ENCODE measurements at regions not wholly inside any gene's neighbourhood (a gene's known extent, or its start where the extent isn't known, plus 50 kb on each side); places are given as distances from the start of the nearest gene placed in this dataset.

DNA sequence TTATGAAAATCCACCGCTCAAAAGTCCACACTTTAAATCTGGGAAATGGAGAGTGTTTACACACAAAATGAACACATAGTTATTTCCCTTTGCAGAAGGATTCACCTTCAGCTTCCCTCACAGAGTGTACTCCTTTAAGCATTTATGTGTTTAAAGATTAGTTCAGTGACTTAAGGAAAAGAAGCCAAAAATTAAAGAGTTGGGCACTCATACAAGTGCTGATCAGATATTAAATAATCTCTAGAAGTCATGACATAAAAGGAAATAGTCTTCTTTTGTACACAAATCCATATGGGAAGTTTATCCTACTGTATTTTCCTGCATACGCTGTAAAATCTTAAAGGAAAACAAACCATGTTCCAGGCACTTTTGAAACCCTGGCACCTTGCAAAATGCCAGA, 174.2 kb downstream of the LNPK start:
- Histone ChIP-seq H3K4me2 (ENCODE audit: insufficient read depth, low read length, poor library complexity, severe bottlenecking) (no peak overlapping the region), H3K79me1 (ENCODE audit: low read depth, low read length) (no peaks in the 10 kb centered on the region), H3K36me3 (replicated peaks in 1 of 2; ENCODE audit: control insufficient read depth in 2 of 2, insufficient read depth in 2 of 2, low read length in 2 of 2) (no peaks in the 10 kb centered on the region), H3K4me1 (ENCODE audit: control insufficient read depth in 2 of 2, insufficient read depth in 1 of 2, low read depth in 1 of 2, low read length in 2 of 2) (peaks cover 7 to 10% of the 10 kb centered on the region in 2 donors), H3K9me3 (replicated peaks in 1 of 2; ENCODE audit: control insufficient read depth in 2 of 2, insufficient read depth in 1 of 2, low read depth in 1 of 2, low read length in 2 of 2) (peaks cover 0 to 2% of the 10 kb centered on the region in 2 donors), H2BK15ac (ENCODE audit: low read length) (no peak overlapping the region), H2BK12ac (ENCODE audit: low read length) (no peak overlapping the region), H3K4me3 (ENCODE audit: low read length in 2 of 2) (no peak overlapping the region), H3K23ac (ENCODE audit: low read depth, low read length, poor library complexity) (no peak overlapping the region), H3K9ac (ENCODE audit: low read depth, low read length, poor library complexity) (no peak overlapping the region), H2BK120ac (ENCODE audit: low read depth, low read length) (no peak overlapping the region), H3K14ac (ENCODE audit: low read length) (no peak overlapping the region), H3K27ac (replicated peaks; ENCODE audit: low read length) (no peak overlapping the region), H3K27me3 (ENCODE audit: control insufficient read depth in 3 of 3, insufficient read depth in 3 of 3, low read depth in 1 of 3, low read length in 3 of 3) (no peaks in the 10 kb centered on the region), H3K4ac (ENCODE audit: low read length) (no peak overlapping the region), H2AK5ac (ENCODE audit: low read depth, low read length) (no peak overlapping the region), H4K91ac (ENCODE audit: low read depth, low read length, poor library complexity) (no peak overlapping the region), H2AFZ (ENCODE audit: low read length) (no peak overlapping the region), H2BK5ac (ENCODE audit: low read length) (no peak overlapping the region), H4K8ac (ENCODE audit: low read depth, low read length) (no peak overlapping the region), H3K18ac (ENCODE audit: low read length) (no peak overlapping the region)
- no peak for DNase-seq (ENCODE audit: low spot score)
- no CpG with 5 or more reads among the region's 2 CpGs for WGBS, 2 donors (ENCODE audit: extremely low coverage in 2 of 2, insufficient read length in 2 of 2, insufficient replicate concordance in 1 of 2)

DNA sequence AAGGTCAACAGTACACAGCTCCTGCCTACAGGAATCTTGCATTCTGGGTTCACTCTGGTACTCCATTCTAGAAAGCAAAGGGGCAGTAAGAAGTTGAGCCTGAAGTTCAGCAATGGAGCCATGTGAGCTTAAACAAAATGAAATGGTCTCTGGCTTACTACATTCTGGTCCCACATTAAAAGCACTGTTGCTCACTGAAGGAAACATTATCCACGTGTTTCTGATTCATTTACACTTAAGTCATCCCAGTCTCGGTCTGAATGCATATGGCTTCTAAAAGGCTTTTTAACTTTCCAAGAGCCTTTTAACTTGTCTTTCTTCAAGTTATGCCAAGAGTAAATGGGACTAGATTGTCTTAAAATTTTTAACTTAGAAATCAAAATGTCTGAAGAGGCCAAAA, 177.8 kb downstream of the LNPK start:
- Histone ChIP-seq H4K91ac (ENCODE audit: low read depth, low read length, poor library complexity) (no peak overlapping the region), H2BK5ac (ENCODE audit: low read length) (no peak overlapping the region), H2BK15ac (ENCODE audit: low read length) (no peak overlapping the region), H3K27me3 (ENCODE audit: control insufficient read depth in 3 of 3, insufficient read depth in 3 of 3, low read depth in 1 of 3, low read length in 3 of 3) (no peaks in the 10 kb centered on the region), H2BK120ac (ENCODE audit: low read depth, low read length) (no peak overlapping the region), H3K9me3 (replicated peaks in 1 of 2; ENCODE audit: control insufficient read depth in 2 of 2, insufficient read depth in 1 of 2, low read depth in 1 of 2, low read length in 2 of 2) (peaks cover 0 to 2% of the 10 kb centered on the region in 2 donors), H2AK5ac (ENCODE audit: low read depth, low read length) (no peak overlapping the region), H3K79me1 (ENCODE audit: low read depth, low read length) (no peaks in the 10 kb centered on the region), H3K14ac (ENCODE audit: low read length) (no peak overlapping the region), H2AFZ (ENCODE audit: low read length) (no peak overlapping the region), H3K4me1 (ENCODE audit: control insufficient read depth in 2 of 2, insufficient read depth in 1 of 2, low read depth in 1 of 2, low read length in 2 of 2) (peaks cover 9 to 13% of the 10 kb centered on the region in 2 donors), H3K4me2 (ENCODE audit: insufficient read depth, low read length, poor library complexity, severe bottlenecking) (no peak overlapping the region), H3K27ac (replicated peaks; ENCODE audit: low read length) (no peak overlapping the region), H3K18ac (ENCODE audit: low read length) (no peak overlapping the region), H2BK12ac (ENCODE audit: low read length) (no peak overlapping the region), H3K4ac (ENCODE audit: low read length) (no peak overlapping the region), H3K23ac (ENCODE audit: low read depth, low read length, poor library complexity) (no peak overlapping the region), H4K8ac (ENCODE audit: low read depth, low read length) (no peak overlapping the region), H3K4me3 (ENCODE audit: low read length in 2 of 2) (no peak overlapping the region), H3K36me3 (replicated peaks in 1 of 2; ENCODE audit: control insufficient read depth in 2 of 2, insufficient read depth in 2 of 2, low read length in 2 of 2) (no peaks in the 10 kb centered on the region), H3K9ac (ENCODE audit: low read depth, low read length, poor library complexity) (no peak overlapping the region)
- no peak for DNase-seq (ENCODE audit: low spot score)
- no CpG with 5 or more reads among the region's 2 CpGs for WGBS, 2 donors (ENCODE audit: extremely low coverage in 2 of 2, insufficient read length in 2 of 2, insufficient replicate concordance in 1 of 2)

DNA sequence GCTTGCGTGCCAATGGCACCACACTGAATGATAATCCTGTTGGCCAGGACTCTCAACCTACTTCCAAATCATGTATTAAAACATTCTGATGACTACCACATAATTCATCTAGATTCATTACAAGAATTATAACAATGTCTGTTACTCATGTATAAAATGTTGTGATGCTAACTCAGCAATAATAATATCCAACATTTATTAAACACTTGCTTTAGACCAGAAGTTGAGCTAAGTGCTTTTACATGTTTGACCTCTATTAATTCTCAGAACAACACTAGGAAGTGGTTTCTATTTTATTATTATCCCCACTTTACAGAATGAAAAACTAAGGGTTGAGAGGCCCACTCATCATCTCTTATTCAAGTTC, 178.4 kb downstream of the LNPK start:
- H3K4ac ChIP-seq (ENCODE audit: low read length) = no peak overlapping the region
- peaks cover 9 to 13% of the 10 kb centered on the region in 2 donors for H3K4me1 ChIP-seq (ENCODE audit: control insufficient read depth in 2 of 2, insufficient read depth in 1 of 2, low read depth in 1 of 2, low read length in 2 of 2)
- no peak overlapping the region for H4K8ac ChIP-seq (ENCODE audit: low read depth, low read length)
- H3K23ac ChIP-seq (ENCODE audit: low read depth, low read length, poor library complexity) = no peak overlapping the region
- H2AK5ac ChIP-seq (ENCODE audit: low read depth, low read length) = no peak overlapping the region
- no CpG with 5 or more reads among the region's 1 CpG for WGBS, 2 donors (ENCODE audit: extremely low coverage in 2 of 2, insufficient read length in 2 of 2, insufficient replicate concordance in 1 of 2)
- no peak overlapping the region for H3K4me2 ChIP-seq (ENCODE audit: insufficient read depth, low read length, poor library complexity, severe bottlenecking)
- H2AFZ ChIP-seq (ENCODE audit: low read length) = peak overlapping the region; percentile 82
- H3K9ac ChIP-seq (ENCODE audit: low read depth, low read length, poor library complexity) = no peak overlapping the region
- no peak for DNase-seq (ENCODE audit: low spot score)
- no peak overlapping the region for H4K91ac ChIP-seq (ENCODE audit: low read depth, low read length, poor library complexity)
- no peaks in the 10 kb centered on the region for H3K79me1 ChIP-seq (ENCODE audit: low read depth, low read length)
- H2BK120ac ChIP-seq (ENCODE audit: low read depth, low read length) = no peak overlapping the region
- H2BK15ac ChIP-seq (ENCODE audit: low read length) = no peak overlapping the region
- no peak overlapping the region for H3K4me3 ChIP-seq (ENCODE audit: low read length in 2 of 2)
- no peaks in the 10 kb centered on the region for H3K27me3 ChIP-seq (ENCODE audit: control insufficient read depth in 3 of 3, insufficient read depth in 3 of 3, low read depth in 1 of 3, low read length in 3 of 3)
- H3K14ac ChIP-seq (ENCODE audit: low read length) = no peak overlapping the region
- H3K27ac ChIP-seq (replicated peaks; ENCODE audit: low read length) = no peak overlapping the region
- no peaks in the 10 kb centered on the region for H3K36me3 ChIP-seq (replicated peaks in 1 of 2; ENCODE audit: control insufficient read depth in 2 of 2, insufficient read depth in 2 of 2, low read length in 2 of 2)
- no peak overlapping the region for H2BK12ac ChIP-seq (ENCODE audit: low read length)
- no peak overlapping the region for H2BK5ac ChIP-seq (ENCODE audit: low read length)
- peaks cover 0 to 2% of the 10 kb centered on the region in 2 donors for H3K9me3 ChIP-seq (replicated peaks in 1 of 2; ENCODE audit: control insufficient read depth in 2 of 2, insufficient read depth in 1 of 2, low read depth in 1 of 2, low read length in 2 of 2)
- no peak overlapping the region for H3K18ac ChIP-seq (ENCODE audit: low read length)

DNA sequence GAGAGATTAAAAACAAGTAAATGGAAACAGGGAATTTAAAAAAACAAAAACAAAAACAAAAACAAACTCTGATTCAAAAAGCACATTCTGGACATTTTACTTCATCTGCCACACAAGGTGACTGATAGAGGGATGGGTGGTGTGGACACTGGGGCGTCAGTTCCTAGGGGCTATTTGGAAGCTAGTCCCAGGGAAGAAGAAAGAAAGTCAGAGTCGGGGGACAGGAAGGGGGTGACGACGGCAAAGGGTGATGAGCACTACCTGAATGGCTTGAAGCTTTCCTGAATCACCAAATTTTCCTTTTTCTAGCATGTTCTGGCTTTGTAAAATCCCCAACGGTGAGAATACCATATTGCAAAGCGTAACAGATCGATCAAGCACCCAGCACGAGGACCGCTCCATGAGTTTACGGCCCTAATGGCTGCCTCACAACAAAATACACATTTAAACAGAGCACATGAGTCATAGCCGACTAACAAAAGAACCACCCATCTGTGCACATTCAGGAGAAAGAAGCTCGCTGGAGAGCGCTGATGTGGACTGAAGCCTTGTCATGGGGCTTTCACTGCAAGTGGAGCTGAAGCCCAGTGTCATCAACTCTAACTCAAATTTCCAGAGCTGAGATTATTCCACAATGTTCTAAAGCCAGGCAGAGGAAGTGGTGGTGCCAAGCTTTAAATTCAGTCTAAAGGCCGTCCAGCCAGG, 178.9 kb downstream of the LNPK start:
- no CpG with 5 or more reads among the region's 14 CpGs for WGBS, 2 donors (ENCODE audit: extremely low coverage in 2 of 2, insufficient read length in 2 of 2, insufficient replicate concordance in 1 of 2)
- H3K79me1 ChIP-seq (ENCODE audit: low read depth, low read length) = no peaks in the 10 kb centered on the region

More for the DNA sequence above, 178.9 kb downstream of the LNPK start:
- Histone ChIP-seq H3K27ac (replicated peaks; ENCODE audit: low read length) (peak overlapping the region; percentile 18), H4K8ac (ENCODE audit: low read depth, low read length) (no peak overlapping the region), H3K36me3 (replicated peaks in 1 of 2; ENCODE audit: control insufficient read depth in 2 of 2, insufficient read depth in 2 of 2, low read length in 2 of 2) (no peaks in the 10 kb centered on the region), H3K23ac (ENCODE audit: low read depth, low read length, poor library complexity) (no peak overlapping the region), H3K4me1 (ENCODE audit: control insufficient read depth in 2 of 2, insufficient read depth in 1 of 2, low read depth in 1 of 2, low read length in 2 of 2) (peaks cover 9 to 13% of the 10 kb centered on the region in 2 donors), H3K9ac (ENCODE audit: low read depth, low read length, poor library complexity) (no peak overlapping the region), H3K27me3 (ENCODE audit: control insufficient read depth in 3 of 3, insufficient read depth in 3 of 3, low read depth in 1 of 3, low read length in 3 of 3) (no peaks in the 10 kb centered on the region), H3K18ac (ENCODE audit: low read length) (peak overlapping the region; percentile 39), H2BK15ac (ENCODE audit: low read length) (no peak overlapping the region), H2BK12ac (ENCODE audit: low read length) (no peak overlapping the region), H3K4me2 (ENCODE audit: insufficient read depth, low read length, poor library complexity, severe bottlenecking) (no peak overlapping the region), H3K9me3 (replicated peaks in 1 of 2; ENCODE audit: control insufficient read depth in 2 of 2, insufficient read depth in 1 of 2, low read depth in 1 of 2, low read length in 2 of 2) (peaks cover 0 to 2% of the 10 kb centered on the region in 2 donors), H4K91ac (ENCODE audit: low read depth, low read length, poor library complexity) (no peak overlapping the region), H3K4me3 (ENCODE audit: low read length in 2 of 2) (no peak overlapping the region), H2BK120ac (ENCODE audit: low read depth, low read length) (no peak overlapping the region), H2AK5ac (ENCODE audit: low read depth, low read length) (no peak overlapping the region), H2BK5ac (ENCODE audit: low read length) (no peak overlapping the region), H3K4ac (ENCODE audit: low read length) (no peak overlapping the region), H3K14ac (ENCODE audit: low read length) (no peak overlapping the region), H2AFZ (ENCODE audit: low read length) (peak overlapping the region; percentile 82)
- DNase-seq (ENCODE audit: low spot score) = no peak

Measured in neuronal stem cell (in vitro differentiated cells).